ENCODE measurements at regions not wholly inside any gene's neighbourhood (a gene's known extent, or its start where the extent isn't known, plus 50 kb on each side); places are given as distances from the start of the nearest gene placed in this dataset.

GRCh38 chr18:64785686-64786085 lies 636.8 kb upstream of the LINC00305 start:
- no peaks in the 10 kb centered on the region for H3K9me3 ChIP-seq
- no peaks in the 10 kb centered on the region for H3K27me3 ChIP-seq
- no peak for TF ChIP-seq CTCF (IDR thresholded peaks at IDR 0.05)
- no peak for TF ChIP-seq EP300 (IDR thresholded peaks at IDR 0.05)
- no peak for TF ChIP-seq POLR2A (IDR thresholded peaks at IDR 0.05)
- H3K27ac ChIP-seq = no peak overlapping the region
- H3K4me3 ChIP-seq = no peak overlapping the region
- no peaks in the 10 kb centered on the region for H3K4me1 ChIP-seq
- no peak for DNase-seq
- intact Hi-C loops (cut with DNase I) = no loop called here
- 43 to 61% methylated on average over 4 of the region's 4 CpGs for WGBS, 2 donors
- H3K36me3 ChIP-seq = no peaks in the 10 kb centered on the region

- no peaks in the 10 kb centered on the region for H3K4me1 ChIP-seq
- H3K27ac ChIP-seq = no peak overlapping the region
- H3K9me3 ChIP-seq = no peaks in the 10 kb centered on the region
- H3K4me3 ChIP-seq = no peak overlapping the region
- no peaks in the 10 kb centered on the region for H3K36me3 ChIP-seq
- WGBS, 2 donors = 89% methylated on average over 6 of the region's 6 CpGs
- intact Hi-C loops (cut with DNase I) = no loop called here
- no peak for DNase-seq
- H3K27me3 ChIP-seq = no peaks in the 10 kb centered on the region
- no peak for TF ChIP-seq CTCF (IDR thresholded peaks at IDR 0.05)
- no peak for TF ChIP-seq POLR2AphosphoS5 (IDR thresholded peaks at IDR 0.05)
- no peak for TF ChIP-seq EP300 (IDR thresholded peaks at IDR 0.05)
- no peak for TF ChIP-seq POLR2A (IDR thresholded peaks at IDR 0.05)
Observed at GRCh38 chr18:64777556-64777955, 628.7 kb upstream of the LINC00305 start.

GRCh38 chr18:64765908-64766307 lies 617.0 kb upstream of the LINC00305 start:
- intact Hi-C loops (cut with DNase I) = no loop called here
- Histone ChIP-seq H3K27ac (no peak overlapping the region), H3K4me3 (no peak overlapping the region), H3K9me3 (no peaks in the 10 kb centered on the region), H3K4me1 (no peaks in the 10 kb centered on the region), H3K36me3 (no peaks in the 10 kb centered on the region), H3K27me3 (no peaks in the 10 kb centered on the region)
- no peak for DNase-seq
- TF ChIP-seq CTCF (IDR thresholded peaks at IDR 0.05) (no peak), POLR2AphosphoS5 (IDR thresholded peaks at IDR 0.05) (no peak), POLR2A (IDR thresholded peaks at IDR 0.05) (no peak), EP300 (IDR thresholded peaks at IDR 0.05) (no peak)
- WGBS, 2 donors = 20 to 53% methylated on average over 3 of the region's 3 CpGs

- Histone ChIP-seq H3K27me3 (no peaks in the 10 kb centered on the region), H3K4me3 (no peak overlapping the region), H3K36me3 (no peaks in the 10 kb centered on the region), H3K9me3 (no peaks in the 10 kb centered on the region), H3K27ac (no peak overlapping the region), H3K4me1 (no peaks in the 10 kb centered on the region)
- intact Hi-C loops (cut with DNase I) = no loop called here
- no peak for DNase-seq
- 87 to 89% methylated on average over 2 of the region's 2 CpGs for WGBS, 2 donors
- TF ChIP-seq POLR2A (IDR thresholded peaks at IDR 0.05) (no peak), EP300 (IDR thresholded peaks at IDR 0.05) (no peak), POLR2AphosphoS5 (IDR thresholded peaks at IDR 0.05) (no peak), CTCF (IDR thresholded peaks at IDR 0.05) (no peak)
Observed at GRCh38 chr18:64752707-64753106, 603.8 kb upstream of the LINC00305 start.

GRCh38 chr18:64749884-64750283 lies 601.0 kb upstream of the LINC00305 start:
- intact Hi-C loops (cut with DNase I) = no loop called here
- no peak for TF ChIP-seq POLR2AphosphoS5 (IDR thresholded peaks at IDR 0.05)
- TF ChIP-seq POLR2A (IDR thresholded peaks at IDR 0.05) = no peak
- TF ChIP-seq EP300 (IDR thresholded peaks at IDR 0.05) = no peak
- no peaks in the 10 kb centered on the region for H3K27me3 ChIP-seq
- H3K36me3 ChIP-seq = no peaks in the 10 kb centered on the region
- no peaks in the 10 kb centered on the region for H3K4me1 ChIP-seq
- no peak overlapping the region for H3K27ac ChIP-seq
- 17 to 59% methylated on average over 2 of the region's 2 CpGs for WGBS, 2 donors
- no peaks in the 10 kb centered on the region for H3K9me3 ChIP-seq
- H3K4me3 ChIP-seq = no peak overlapping the region
- no peak for DNase-seq
